GM12878 (cell line): ENCODE measurements at regions not wholly inside any gene's neighbourhood (a gene's known extent, or its start where the extent isn't known, plus 50 kb on each side); places are given as distances from the start of the nearest gene placed in this dataset.

Source experiments
- ATAC-seq: fragments of 200-7000 bp; cut with Tn5 transposase; 3 replicates; pipeline ENCODE4 v1.9.1; 2020; ENCODE audit warnings: mild to moderate bottlenecking, moderate library complexity
- BruUV-seq: library from RNA; stranded (reverse); fragments of 400-500 nt; replicated peaks from 2 replicates; lab custom pipeline; 2021; lab: Mats Ljungman, UMichigan
- CTCF ChIA-PET: fragments of 300-600 bp; sonication (Branson Sonifier 250); formaldehyde crosslinking; extraction: SDS; loops from one replicate; lab custom pipeline; 2021; ENCODE audit warnings: inconsistent platforms; lab: Yijun Ruan, JAX
- POLR2A ChIA-PET: fragments of 350-600 bp; formaldehyde crosslinking; extraction: SDS; loops from one replicate; lab custom pipeline; 2021; ENCODE audit warnings: inconsistent platforms; lab: Charles Lee
- RAD21 ChIA-PET: fragments of 300-600 bp; sonication (Branson Sonifier 250); formaldehyde crosslinking; loops from one replicate; lab custom pipeline; 2023; ENCODE audit warnings: antibody characterized with exemption; ENCODE audit not compliant: unreplicated experiment; lab: Charles Lee
- SMC1A ChIA-PET: fragments of 300-600 bp; sonication (Branson Sonifier 250); formaldehyde crosslinking; loops from one replicate; lab custom pipeline; 2023; ENCODE audit not compliant: unreplicated experiment, uncharacterized antibody; lab: Charles Lee
- DNase-seq: peaks from one replicate; pipeline ENCODE4 v3.0.0-alpha.2; 2011; ENCODE audit warnings: low read depth, low spot score
- FAIRE-seq: peaks from 3 replicates; lab custom pipeline; 2011; peaks lifted over from hg19 to GRCh38; lab: Jason Lieb, UNC
- H2AFZ ChIP-seq: 2 replicates; pipeline ENCODE4 v1.6.0; 2011; ENCODE audit warnings: low read depth, low read length, control low read depth; ENCODE audit not compliant: control insufficient read depth
- H3K27ac ChIP-seq: 2 replicates; pipeline ENCODE4 v1.5.1; 2011; ENCODE audit warnings: control low read depth; ENCODE audit not compliant: control insufficient read depth, insufficient read depth
- H3K27me3 ChIP-seq, 2 experiments: replicated peaks in 1 of 2; 2 replicates each; pipeline versions ENCODE4 v1.6.0 to v1.6.1; 2011; ENCODE audit warnings: low read length in 1 of 2; ENCODE audit not compliant: control insufficient read depth in 2 of 2, insufficient read depth in 2 of 2
- H3K36me3 ChIP-seq, 2 experiments: 2 replicates each; pipeline ENCODE4 v1.5.1; 2011; ENCODE audit warnings: low read length in 1 of 2; ENCODE audit not compliant: control insufficient read depth in 2 of 2, insufficient read depth in 2 of 2
- H3K4me1 ChIP-seq: 2 replicates; pipeline ENCODE4 v1.6.1; 2011; ENCODE audit warnings: mild to moderate bottlenecking, low read length, moderate library complexity, mixed read lengths; ENCODE audit not compliant: control insufficient read depth, insufficient read depth
- H3K4me2 ChIP-seq: 2 replicates; pipeline ENCODE4 v1.6.0; 2011; ENCODE audit warnings: control low read depth; ENCODE audit not compliant: control insufficient read depth, insufficient read depth
- H3K4me3 ChIP-seq: fragments of 200-600 bp; sonication (generic); 2 replicates; pipeline ENCODE4 v1.5.1; 2016
- H3K79me2 ChIP-seq: 2 replicates; pipeline ENCODE4 v1.6.0; 2011; ENCODE audit warnings: low read length; ENCODE audit not compliant: control insufficient read depth, insufficient read depth
- H3K9ac ChIP-seq: 2 replicates; pipeline ENCODE4 v1.8.0; 2011; ENCODE audit warnings: low read length, control low read depth, mixed read lengths; ENCODE audit not compliant: control insufficient read depth, insufficient read depth
- H3K9me3 ChIP-seq: replicated peaks from 3 replicates; pipeline ENCODE4 v1.5.1; 2011; ENCODE audit warnings: mild to moderate bottlenecking, low read length; ENCODE audit not compliant: control insufficient read depth, insufficient read depth
- H4K20me1 ChIP-seq: 2 replicates; pipeline ENCODE4 v1.6.0; 2011; ENCODE audit not compliant: control insufficient read depth, insufficient read depth
- BCL11A ChIP-seq: IDR thresholded peaks from 2 replicates; pipeline ENCODE4 v1.6.1; 2011; ENCODE audit warnings: low read depth, low read length
- CEBPB ChIP-seq, 2 experiments: fragments of 150-350 bp in 1 of 2; IDR thresholded peaks; 2 replicates each; pipeline ENCODE4 v1.6.1; 2012 to 2014; ENCODE audit warnings: low read depth in 2 of 2, low read length in 2 of 2, borderline replicate concordance in 1 of 2, inconsistent platforms in 1 of 2
- EED ChIP-seq: sonication (generic); IDR thresholded peaks from 2 replicates; pipeline ENCODE4 v1.6.1; 2016; ENCODE audit warnings: antibody characterized with exemption, low read depth
- FOXM1 ChIP-seq: IDR thresholded peaks from 2 replicates; pipeline ENCODE4 v1.6.1; 2012; ENCODE audit warnings: low read depth, mild to moderate bottlenecking, inconsistent platforms, low read length, moderate library complexity
- PAX5 ChIP-seq: IDR thresholded peaks from 2 replicates; pipeline ENCODE4 v1.6.1; 2011; ENCODE audit warnings: low read depth, low read length, borderline replicate concordance
- POLR2AphosphoS5 ChIP-seq: IDR thresholded peaks from 2 replicates; pipeline ENCODE4 v1.6.1; 2011; ENCODE audit warnings: mild to moderate bottlenecking, low read length, inconsistent platforms
- SP1 ChIP-seq: IDR thresholded peaks from one replicate; pipeline ENCODE4 v1.6.1; 2011; ENCODE audit warnings: low read depth, low read length
- TCF3 ChIP-seq: IDR thresholded peaks from 2 replicates; pipeline ENCODE4 v1.6.1; 2012; ENCODE audit warnings: low read depth, mild to moderate bottlenecking, low read length, borderline replicate concordance; ENCODE audit not compliant: insufficient read depth
- TCF7 ChIP-seq: IDR thresholded peaks from 2 replicates; pipeline ENCODE4 v1.6.1; 2014; ENCODE audit warnings: antibody characterized with exemption, borderline replicate concordance
- ZNF207 ChIP-seq: fragments of 450-650 bp; IDR thresholded peaks from 2 replicates; pipeline ENCODE4 v1.6.1; 2014; ENCODE audit warnings: antibody characterized with exemption, mild to moderate bottlenecking, borderline replicate concordance
- WGBS: methylation state at CpG from one replicate; pipeline ENCODE4 v1.1.6; 2016; ENCODE audit warnings: low lambda C conversion rate; ENCODE audit not compliant: insufficient replicate concordance, insufficient coverage; ENCODE audit errors: missing lambda C conversion rate; 5-methylcytosine and 5-hydroxymethylcytosine counted together
- in situ Hi-C: fragments of 300-500 bp; cut with MboI; formaldehyde crosslinking; loops from 9 replicates; pipeline ENCODE4 v1.14.3; 2018; ENCODE audit warnings: mixed read lengths
- intact Hi-C: fragments of 100-400 bp; cut with micrococcal nuclease; formaldehyde crosslinking; loops from one replicate; pipeline ENCODE4 v1.14.2; 2022; ENCODE audit not compliant: unreplicated experiment
- TF ChIP-seq, protein P1 (sequence below): fragments of 450-650 bp; IDR thresholded peaks from 2 replicates; pipeline ENCODE4 v1.6.1; 2017; ENCODE audit warnings: mild to moderate bottlenecking
- TF ChIP-seq, protein P2 (sequence below): fragments of 450-650 bp; formaldehyde crosslinking; IDR thresholded peaks from 2 replicates; pipeline ENCODE4 v1.5.0; 2022; ENCODE audit warnings: mild to moderate bottlenecking, missing genetic modification characterization
- TF ChIP-seq, protein P3 (sequence below): fragments of 450-650 bp; IDR thresholded peaks from 2 replicates; pipeline ENCODE4 v1.6.1; 2014; ENCODE audit warnings: mild to moderate bottlenecking

DNA sequence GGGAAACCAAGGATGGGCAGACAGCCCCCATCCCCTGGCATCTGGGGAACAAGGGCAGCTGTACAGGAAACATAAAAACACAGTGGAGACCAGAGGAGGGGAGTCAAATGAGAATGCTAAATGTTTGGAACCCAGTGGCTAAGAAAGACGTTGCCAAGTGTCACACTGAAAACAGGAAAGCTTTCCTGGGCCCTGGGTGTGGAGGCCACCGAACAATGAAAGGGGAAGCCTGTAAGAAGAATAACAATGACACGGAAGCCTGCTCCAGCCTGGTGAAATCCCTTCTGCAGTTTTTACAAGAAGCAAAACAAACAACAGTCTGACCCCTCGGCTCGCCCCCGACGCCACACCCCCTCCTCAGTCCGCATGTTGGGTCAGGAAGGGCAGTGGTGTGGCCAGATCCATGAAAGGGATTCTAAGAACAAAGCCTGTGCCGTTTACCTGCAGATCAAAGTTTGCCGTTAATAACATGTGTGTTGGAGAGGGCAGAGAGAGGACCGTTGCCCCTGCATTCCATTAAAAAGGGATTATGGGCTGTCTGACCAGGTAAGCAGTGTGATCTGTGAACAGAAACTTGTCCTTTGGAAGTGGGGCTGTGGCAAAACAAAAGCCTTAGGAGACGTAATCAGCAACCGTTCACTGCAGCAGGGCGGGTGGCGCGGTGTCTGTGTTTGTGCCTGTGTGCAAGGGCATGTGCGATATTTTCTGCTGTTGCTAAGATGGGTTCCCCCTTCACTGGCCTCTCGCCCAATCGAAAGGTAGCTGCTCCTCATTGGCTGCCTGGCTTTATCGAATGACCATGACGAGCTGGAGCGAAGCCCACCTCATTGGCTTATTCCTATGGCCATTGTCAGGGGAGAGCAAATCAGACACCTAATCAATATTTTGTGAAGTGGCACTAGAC lies 113.7 kb upstream of the BLID start:
- Histone ChIP-seq H3K27ac (no peak overlapping the region), H3K36me3 (no peaks in the 10 kb centered on the region), H4K20me1 (no peaks in the 10 kb centered on the region), H3K4me2 (no peak overlapping the region), H3K27me3 (0 out of 4 replicates have a peak, but pooled peaks cover 0 to 4% of the 10 kb centered on the region in 2 experiments), H3K9me3 (no peaks in the 10 kb centered on the region), H3K9ac (no peak overlapping the region), H3K79me2 (no peaks in the 10 kb centered on the region), H2AFZ (no peak overlapping the region), H3K4me1 (no peaks in the 10 kb centered on the region), H3K4me3 (no peak overlapping the region)
- intact Hi-C loops, result no loop called here
- BruUV-seq, result no TSS peak
- ChIA-PET RAD21 (no interaction called here), SMC1A (no interaction called here), POLR2A (no interaction called here), CTCF (interaction anchor here (1.6 kb wide), 1 partner anchor 11 kb away, joined by 5 read pairs; no protein-coding TSS in a partner anchor)
- no peak for TF ChIP-seq SP1
- TF ChIP-seq TCF7, result no peak
- no peak for TF ChIP-seq BCL11A
- TF ChIP-seq ZNF207, result no peak
- TF ChIP-seq TCF3, result no peak
- no peak for TF ChIP-seq POLR2AphosphoS5
- TF ChIP-seq, protein P1, sequence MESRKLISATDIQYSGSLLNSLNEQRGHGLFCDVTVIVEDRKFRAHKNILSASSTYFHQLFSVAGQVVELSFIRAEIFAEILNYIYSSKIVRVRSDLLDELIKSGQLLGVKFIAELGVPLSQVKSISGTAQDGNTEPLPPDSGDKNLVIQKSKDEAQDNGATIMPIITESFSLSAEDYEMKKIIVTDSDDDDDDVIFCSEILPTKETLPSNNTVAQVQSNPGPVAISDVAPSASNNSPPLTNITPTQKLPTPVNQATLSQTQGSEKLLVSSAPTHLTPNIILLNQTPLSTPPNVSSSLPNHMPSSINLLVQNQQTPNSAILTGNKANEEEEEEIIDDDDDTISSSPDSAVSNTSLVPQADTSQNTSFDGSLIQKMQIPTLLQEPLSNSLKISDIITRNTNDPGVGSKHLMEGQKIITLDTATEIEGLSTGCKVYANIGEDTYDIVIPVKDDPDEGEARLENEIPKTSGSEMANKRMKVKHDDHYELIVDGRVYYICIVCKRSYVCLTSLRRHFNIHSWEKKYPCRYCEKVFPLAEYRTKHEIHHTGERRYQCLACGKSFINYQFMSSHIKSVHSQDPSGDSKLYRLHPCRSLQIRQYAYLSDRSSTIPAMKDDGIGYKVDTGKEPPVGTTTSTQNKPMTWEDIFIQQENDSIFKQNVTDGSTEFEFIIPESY, result no peak
- TF ChIP-seq FOXM1, result no peak
- TF ChIP-seq EED, result no peak
- TF ChIP-seq, protein P2, sequence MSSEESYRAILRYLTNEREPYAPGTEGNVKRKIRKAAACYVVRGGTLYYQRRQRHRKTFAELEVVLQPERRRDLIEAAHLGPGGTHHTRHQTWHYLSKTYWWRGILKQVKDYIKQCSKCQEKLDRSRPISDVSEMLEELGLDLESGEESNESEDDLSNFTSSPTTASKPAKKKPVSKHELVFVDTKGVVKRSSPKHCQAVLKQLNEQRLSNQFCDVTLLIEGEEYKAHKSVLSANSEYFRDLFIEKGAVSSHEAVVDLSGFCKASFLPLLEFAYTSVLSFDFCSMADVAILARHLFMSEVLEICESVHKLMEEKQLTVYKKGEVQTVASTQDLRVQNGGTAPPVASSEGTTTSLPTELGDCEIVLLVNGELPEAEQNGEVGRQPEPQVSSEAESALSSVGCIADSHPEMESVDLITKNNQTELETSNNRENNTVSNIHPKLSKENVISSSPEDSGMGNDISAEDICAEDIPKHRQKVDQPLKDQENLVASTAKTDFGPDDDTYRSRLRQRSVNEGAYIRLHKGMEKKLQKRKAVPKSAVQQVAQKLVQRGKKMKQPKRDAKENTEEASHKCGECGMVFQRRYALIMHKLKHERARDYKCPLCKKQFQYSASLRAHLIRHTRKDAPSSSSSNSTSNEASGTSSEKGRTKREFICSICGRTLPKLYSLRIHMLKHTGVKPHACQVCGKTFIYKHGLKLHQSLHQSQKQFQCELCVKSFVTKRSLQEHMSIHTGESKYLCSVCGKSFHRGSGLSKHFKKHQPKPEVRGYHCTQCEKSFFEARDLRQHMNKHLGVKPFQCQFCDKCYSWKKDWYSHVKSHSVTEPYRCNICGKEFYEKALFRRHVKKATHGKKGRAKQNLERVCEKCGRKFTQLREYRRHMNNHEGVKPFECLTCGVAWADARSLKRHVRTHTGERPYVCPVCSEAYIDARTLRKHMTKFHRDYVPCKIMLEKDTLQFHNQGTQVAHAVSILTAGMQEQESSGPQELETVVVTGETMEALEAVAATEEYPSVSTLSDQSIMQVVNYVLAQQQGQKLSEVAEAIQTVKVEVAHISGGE, result no peak
- no peak for TF ChIP-seq PAX5
- TF ChIP-seq, protein P3, sequence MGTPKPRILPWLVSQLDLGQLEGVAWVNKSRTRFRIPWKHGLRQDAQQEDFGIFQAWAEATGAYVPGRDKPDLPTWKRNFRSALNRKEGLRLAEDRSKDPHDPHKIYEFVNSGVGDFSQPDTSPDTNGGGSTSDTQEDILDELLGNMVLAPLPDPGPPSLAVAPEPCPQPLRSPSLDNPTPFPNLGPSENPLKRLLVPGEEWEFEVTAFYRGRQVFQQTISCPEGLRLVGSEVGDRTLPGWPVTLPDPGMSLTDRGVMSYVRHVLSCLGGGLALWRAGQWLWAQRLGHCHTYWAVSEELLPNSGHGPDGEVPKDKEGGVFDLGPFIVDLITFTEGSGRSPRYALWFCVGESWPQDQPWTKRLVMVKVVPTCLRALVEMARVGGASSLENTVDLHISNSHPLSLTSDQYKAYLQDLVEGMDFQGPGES, result no peak
- TF ChIP-seq CEBPB (IDR thresholded peaks at IDR 0.05; ENCODE audit: borderline replicate concordance in 1 of 2, low read depth in 2 of 2, low read length in 2 of 2), result no peak
- in situ Hi-C loops, result no loop called here
- DNase-seq (no peak), FAIRE-seq (no peak), ATAC-seq (no peak)
- WGBS, result 47% methylated on average over 18 of the region's 22 CpGs
